K562 (cell line): ENCODE measurements at regions not wholly inside any gene's neighbourhood (a gene's known extent, or its start where the extent isn't known, plus 50 kb on each side); places are given as distances from the start of the nearest gene placed in this dataset.
A peak's percentile ranks its signal among the peaks of the same experiment; 100 is the strongest.

ENCODE experiments used
- ATF7 ChIP-seq: fragments of 450-650 bp; IDR thresholded peaks from 2 replicates; pipeline ENCODE4 v1.7.1; 2014; ENCODE audit warnings: mild to moderate bottlenecking, moderate library complexity
- FOSL1 ChIP-seq: fragments of 200-800 bp; sonication (Bioruptor generic); conservative IDR thresholded peaks from 2 replicates; pipeline ENCODE4 v1.6.1; 2016; ENCODE audit warnings: missing genetic modification characterization, missing compliant biosample characterization
- FOXM1 ChIP-seq, 2 experiments: fragments of 450-650 bp in 1 of 2; sonication (generic) in 1 of 2; formaldehyde crosslinking in 1 of 2; IDR thresholded peaks; 2 replicates each; pipeline versions ENCODE4 v1.6.1 to v1.9.0; 2017 to 2022; ENCODE audit warnings: low read depth in 2 of 2, mild to moderate bottlenecking in 2 of 2, missing genetic modification reagents in 1 of 2, moderate library complexity in 1 of 2
- HSF4 ChIP-seq: fragments of 250-450 bp; sonication (Bioruptor Pico); IDR thresholded peaks from 2 replicates; pipeline ENCODE4 v2.1.2; 2022; ENCODE audit warnings: mild to moderate bottlenecking, moderate library complexity, borderline replicate concordance
- LCOR ChIP-seq: sonication (generic); formaldehyde crosslinking; IDR thresholded peaks from 2 replicates; pipeline ENCODE4 v1.8.0; 2022; ENCODE audit warnings: mild to moderate bottlenecking, missing genetic modification reagents
- MYBL2 ChIP-seq, 2 experiments: fragments of 450-650 bp in 1 of 2; sonication (generic) in 1 of 2; formaldehyde crosslinking in 1 of 2; IDR thresholded peaks; 2 replicates each; pipeline versions ENCODE4 v1.6.1 to v1.8.1; 2017 to 2022; ENCODE audit warnings: borderline replicate concordance in 1 of 2, inconsistent platforms in 1 of 2, low read depth in 1 of 2, mild to moderate bottlenecking in 1 of 2, missing genetic modification reagents in 1 of 2, moderate library complexity in 1 of 2
- NCOA4 ChIP-seq: fragments of 450-650 bp; IDR thresholded peaks from 2 replicates; pipeline ENCODE4 v1.6.1; 2018; ENCODE audit warnings: mild to moderate bottlenecking; ENCODE audit not compliant: partially characterized antibody
- PCBP1 ChIP-seq: fragments of 200-400 bp; formaldehyde crosslinking; IDR thresholded peaks from 2 replicates; pipeline ENCODE4 v1.6.1; 2018; ENCODE audit warnings: mild to moderate bottlenecking, low read depth, low read length; ENCODE audit not compliant: poor library complexity, severe bottlenecking
- PML ChIP-seq: IDR thresholded peaks from 2 replicates; pipeline ENCODE4 v1.6.1; 2012; ENCODE audit warnings: low read length, inconsistent platforms
- POLR2H ChIP-seq: IDR thresholded peaks from 2 replicates; pipeline ENCODE4 v1.6.1; 2016; ENCODE audit warnings: missing genetic modification characterization, low read depth, mild to moderate bottlenecking, control low read depth, missing compliant biosample characterization, moderate library complexity
- SMARCA4 ChIP-seq: fragments of 450-650 bp; IDR thresholded peaks from 2 replicates; pipeline ENCODE4 v1.6.1; 2016
- SP1 ChIP-seq: sonication (generic); formaldehyde crosslinking; IDR thresholded peaks from 2 replicates; pipeline ENCODE4 v1.8.1; 2022; ENCODE audit warnings: mild to moderate bottlenecking, missing genetic modification reagents
- SREBF1 ChIP-seq: fragments of 150-350 bp; IDR thresholded peaks from 2 replicates; pipeline ENCODE4 v1.6.1; 2014; ENCODE audit warnings: antibody characterized with exemption, low read depth, low read length, borderline replicate concordance
- STAT6 ChIP-seq: sonication (generic); formaldehyde crosslinking; IDR thresholded peaks from 2 replicates; pipeline ENCODE4 v1.8.1; 2023; ENCODE audit warnings: mild to moderate bottlenecking, missing genetic modification reagents
- ZBTB17 ChIP-seq: fragments of 450-650 bp; formaldehyde crosslinking; IDR thresholded peaks from 2 replicates; pipeline ENCODE4 v1.4.0; 2020; ENCODE audit warnings: mild to moderate bottlenecking
- ZBTB9 ChIP-seq: fragments of 450-650 bp; formaldehyde crosslinking; IDR thresholded peaks from 2 replicates; pipeline ENCODE4 v1.4.0; 2020; ENCODE audit warnings: mild to moderate bottlenecking, moderate library complexity
- ZFX ChIP-seq: sonication (generic); formaldehyde crosslinking; IDR thresholded peaks from 2 replicates; pipeline ENCODE4 v1.8.0; 2022; ENCODE audit warnings: mild to moderate bottlenecking, missing genetic modification reagents, moderate library complexity
- ZNF699 ChIP-seq: fragments of 250-450 bp; sonication (Bioruptor Pico); IDR thresholded peaks from 2 replicates; pipeline ENCODE4 v1.8.0; 2021; ENCODE audit warnings: mild to moderate bottlenecking, moderate library complexity; ENCODE audit not compliant: insufficient replicate concordance
- TF ChIP-seq, protein P1 (sequence below): sonication (generic); formaldehyde crosslinking; IDR thresholded peaks from 2 replicates; pipeline ENCODE4 v1.9.0; 2022; ENCODE audit warnings: mild to moderate bottlenecking, missing genetic modification reagents
- TF ChIP-seq, protein P2 (sequence below): IDR thresholded peaks from 2 replicates; pipeline ENCODE4 v1.6.1; 2012; ENCODE audit warnings: low read depth, low read length, improper control_type of control experiment, borderline replicate concordance

DNA sequence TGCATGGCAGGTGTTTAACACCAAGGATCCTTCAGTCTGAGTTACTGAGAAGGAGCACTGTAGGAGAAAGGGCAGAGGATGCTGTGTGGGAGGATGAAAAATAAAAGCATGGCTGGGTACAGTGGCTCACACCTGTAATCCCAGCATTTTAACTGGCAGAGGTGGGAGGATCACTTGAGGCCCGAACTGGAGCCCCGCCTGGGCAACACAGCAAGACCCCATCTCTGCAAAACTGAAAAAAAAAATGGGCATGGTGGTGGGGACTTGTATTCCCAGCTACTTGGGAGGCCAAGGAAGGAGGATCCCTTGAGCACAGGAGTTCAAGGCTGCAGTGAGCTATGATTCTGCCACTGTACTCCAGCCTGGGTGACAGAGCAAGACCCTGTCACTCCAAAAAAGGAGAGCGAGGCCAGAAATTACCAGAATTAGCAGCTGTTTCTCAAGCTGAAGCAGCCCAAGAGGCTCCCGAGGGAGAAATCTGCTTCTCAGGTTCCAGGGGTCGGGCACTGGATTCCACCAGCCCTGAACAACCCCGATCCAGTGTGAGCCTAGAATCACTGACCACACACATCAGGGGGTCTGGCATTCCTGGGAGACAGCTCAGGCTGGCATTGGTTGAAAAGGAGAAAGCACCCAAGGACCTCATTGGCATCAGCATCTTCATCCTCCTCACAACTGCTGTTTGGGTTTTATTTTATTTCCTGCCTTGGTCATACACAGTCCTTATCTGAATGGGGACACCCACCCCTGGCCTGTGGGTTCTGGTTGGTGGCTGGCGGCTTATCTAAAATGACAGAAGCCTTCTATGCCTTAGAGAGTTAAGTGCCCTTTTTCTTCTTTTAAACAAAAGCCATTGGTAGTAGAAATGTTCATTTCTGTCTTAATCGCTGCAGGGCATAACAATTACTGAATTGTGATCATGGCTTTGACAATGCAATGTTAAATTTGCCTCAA lies 66.3 kb upstream of the TRIM2 start (continued):
- TF ChIP-seq FOXM1 (IDR thresholded peaks at IDR 0.05; ENCODE audit: low read depth) = peak; percentile 55; the same call in 1 of the 2 replicates
- no peak for TF ChIP-seq FOXM1 (CRISPR knock-in tag; IDR thresholded peaks at IDR 0.05; ENCODE audit: low read depth)
- no peak for TF ChIP-seq HSF4 (CRISPR knock-in tag)
- no peak for TF ChIP-seq SREBF1
- TF ChIP-seq PCBP1 = no peak
- TF ChIP-seq STAT6 (CRISPR knock-in tag) = no peak
- no peak for TF ChIP-seq ZFX (CRISPR knock-in tag)
- TF ChIP-seq NCOA4 = no peak
- peak; percentile 26; the same call in 1 of the 2 replicates for TF ChIP-seq FOSL1 (tag)
- no peak for TF ChIP-seq ZBTB9 (CRISPR knock-in tag)
- peak; percentile 85; the same call in 1 of the 2 replicates for TF ChIP-seq SMARCA4
- TF ChIP-seq POLR2H (tag) = no peak
- no peak for TF ChIP-seq ZNF699 (CRISPR knock-in tag)
- peak; percentile 75; the same call in 1 of the 2 replicates for TF ChIP-seq PML
- TF ChIP-seq LCOR (CRISPR knock-in tag) = peak; percentile 59; the same call in 1 of the 2 replicates
- 0 out of 2 replicates have a peak, but pooled peaks have one; percentile 16 for TF ChIP-seq ATF7
- no peak for TF ChIP-seq ZBTB17 (CRISPR knock-in tag)
- peak; percentile 49; the same call in 1 of the 2 replicates for TF ChIP-seq SP1
- TF ChIP-seq, protein P1, sequence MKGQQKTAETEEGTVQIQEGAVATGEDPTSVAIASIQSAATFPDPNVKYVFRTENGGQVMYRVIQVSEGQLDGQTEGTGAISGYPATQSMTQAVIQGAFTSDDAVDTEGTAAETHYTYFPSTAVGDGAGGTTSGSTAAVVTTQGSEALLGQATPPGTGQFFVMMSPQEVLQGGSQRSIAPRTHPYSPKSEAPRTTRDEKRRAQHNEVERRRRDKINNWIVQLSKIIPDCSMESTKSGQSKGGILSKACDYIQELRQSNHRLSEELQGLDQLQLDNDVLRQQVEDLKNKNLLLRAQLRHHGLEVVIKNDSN (CRISPR knock-in tag) = no peak
- TF ChIP-seq, protein P2, sequence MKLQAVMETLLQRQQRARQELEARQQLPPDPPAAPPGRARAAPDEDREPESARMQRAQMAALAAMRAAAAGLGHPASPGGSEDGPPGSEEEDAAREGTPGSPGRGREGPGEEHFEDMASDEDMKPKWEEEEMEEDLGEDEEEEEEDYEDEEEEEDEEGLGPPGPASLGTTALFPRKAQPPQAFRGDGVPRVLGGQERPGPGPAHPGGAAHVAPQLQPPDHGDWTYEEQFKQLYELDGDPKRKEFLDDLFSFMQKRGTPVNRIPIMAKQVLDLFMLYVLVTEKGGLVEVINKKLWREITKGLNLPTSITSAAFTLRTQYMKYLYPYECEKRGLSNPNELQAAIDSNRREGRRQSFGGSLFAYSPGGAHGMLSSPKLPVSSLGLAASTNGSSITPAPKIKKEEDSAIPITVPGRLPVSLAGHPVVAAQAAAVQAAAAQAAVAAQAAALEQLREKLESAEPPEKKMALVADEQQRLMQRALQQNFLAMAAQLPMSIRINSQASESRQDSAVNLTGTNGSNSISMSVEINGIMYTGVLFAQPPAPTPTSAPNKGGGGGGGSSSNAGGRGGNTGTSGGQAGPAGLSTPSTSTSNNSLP = peak; percentile 21; the same call in 1 of the 2 replicates
- TF ChIP-seq MYBL2 (IDR thresholded peaks at IDR 0.05; ENCODE audit: low read depth) = no peak
- no peak for TF ChIP-seq MYBL2 (CRISPR knock-in tag; IDR thresholded peaks at IDR 0.05; ENCODE audit: borderline replicate concordance)
